T follicular helper cell (primary cell): ENCODE measurements at regions not wholly inside any gene's neighbourhood (a gene's known extent, or its start where the extent isn't known, plus 50 kb on each side); places are given as distances from the start of the nearest gene placed in this dataset.
A peak's percentile ranks its signal among the peaks of the same experiment; 100 is the strongest.
"Not testable (repeated sequence)": the region's sequence is repeated elsewhere in the genome, so short reads cannot be mapped to it uniquely, and the experiment has no call there.

ENCODE experiments used
- DNase-seq: peaks from one replicate; pipeline ENCODE4 v3.0.0-alpha.2; 2020; ENCODE audit warnings: low read depth

DNA sequence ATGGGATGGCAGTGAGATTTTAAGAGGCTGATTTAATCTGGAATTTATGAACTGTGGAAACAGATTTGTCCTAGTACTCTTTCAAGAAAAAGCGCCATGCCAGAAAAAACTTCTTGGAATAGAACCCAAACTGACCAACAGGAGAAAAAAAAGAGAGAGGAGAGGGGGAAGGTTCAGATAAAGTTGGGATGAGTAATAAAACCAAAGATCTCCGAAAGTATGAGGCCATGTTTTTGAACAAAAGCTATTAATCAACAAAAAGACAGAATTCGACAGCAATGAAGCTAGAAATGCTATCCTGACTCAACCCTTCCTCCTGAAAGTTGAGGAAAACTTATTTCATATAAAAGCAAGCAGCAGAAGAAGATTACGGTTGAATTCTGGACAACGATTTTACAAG lies 135.5 kb downstream of the CEMIP2 start:
- DNase-seq = no peak

DNA sequence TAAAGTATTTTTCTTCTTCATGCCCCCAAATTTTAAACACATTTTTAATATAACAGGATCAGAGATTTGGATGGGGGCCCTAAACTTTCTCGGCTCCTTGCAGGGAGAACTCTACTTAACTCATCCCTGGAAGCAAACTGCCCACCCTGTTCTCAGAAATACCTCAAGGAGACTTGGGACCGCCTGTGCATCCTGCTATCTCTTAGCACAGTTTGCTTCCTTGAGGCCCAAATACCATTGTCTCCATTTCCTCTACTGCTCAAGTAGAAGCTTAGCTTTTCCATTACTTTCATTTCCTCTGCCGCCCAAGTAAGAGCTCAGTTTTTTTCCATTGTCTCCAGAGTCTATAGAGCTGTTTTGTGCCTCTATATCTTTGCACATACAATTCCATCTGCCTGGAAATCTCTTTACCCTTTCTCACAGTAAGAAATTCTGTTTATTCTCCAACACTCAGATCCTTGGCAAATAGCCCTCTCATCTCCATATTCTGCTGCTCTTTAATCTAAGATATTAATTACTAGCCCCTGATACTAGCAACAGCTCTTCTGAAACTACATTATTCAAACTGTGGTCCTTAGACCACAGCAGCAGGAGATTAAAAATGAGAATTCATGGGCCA lies 137.8 kb downstream of the CEMIP2 start:
- DNase-seq = no peak

DNA sequence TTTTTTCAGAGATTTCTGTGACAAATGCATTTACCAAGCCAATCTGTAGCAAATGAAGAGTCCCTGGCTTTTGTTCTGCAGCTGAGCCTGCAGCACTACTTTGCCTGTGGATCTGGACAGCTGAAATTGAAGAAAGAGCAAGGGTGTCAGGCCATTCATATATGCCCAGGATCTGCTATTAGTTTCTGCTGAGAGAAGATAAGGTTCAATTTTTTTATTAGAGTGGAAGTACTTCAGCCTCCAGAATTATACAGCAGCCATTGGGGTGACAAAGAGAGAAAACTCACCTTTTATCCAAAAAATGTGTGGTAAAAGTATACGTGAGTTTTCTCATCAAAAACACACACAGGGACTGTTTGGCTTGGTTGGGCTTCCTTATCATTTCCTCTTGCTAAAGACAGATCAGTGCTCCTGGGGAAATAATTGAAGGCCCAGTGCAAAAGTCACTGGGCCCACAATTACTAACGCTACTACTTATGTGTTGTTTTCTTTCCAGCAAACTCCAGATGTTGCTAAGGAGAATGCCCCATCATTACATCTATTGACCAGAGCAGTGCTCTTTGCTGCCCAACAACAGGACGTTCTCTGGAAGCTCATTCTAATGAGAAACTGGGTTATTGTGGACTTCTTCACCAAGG lies 138.6 kb downstream of the CEMIP2 start:
- no peak for DNase-seq

DNA sequence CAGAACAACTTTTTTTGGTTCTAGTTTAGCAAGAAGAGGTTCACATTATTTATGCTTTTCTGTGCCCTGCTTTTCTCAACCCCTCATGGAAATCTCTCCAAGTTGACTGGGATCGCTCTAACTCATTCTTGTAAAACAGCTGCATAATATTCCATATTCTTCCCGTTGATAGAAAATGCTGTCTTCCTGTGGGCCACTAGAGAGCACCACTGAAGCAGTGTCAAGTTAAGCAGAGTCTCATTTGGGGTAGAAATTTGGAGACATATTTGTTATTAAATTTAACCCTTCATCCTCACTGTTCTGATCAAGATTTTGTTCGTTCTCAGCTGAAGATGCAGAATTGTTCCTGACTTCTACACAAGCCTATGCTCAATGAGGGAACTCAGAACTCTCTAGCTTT lies 140.1 kb downstream of the CEMIP2 start:
- DNase-seq = no peak

GRCh38 chr9:71627537-71627936 lies 140.8 kb downstream of the CEMIP2 start:
- DNase-seq = no peak

DNA sequence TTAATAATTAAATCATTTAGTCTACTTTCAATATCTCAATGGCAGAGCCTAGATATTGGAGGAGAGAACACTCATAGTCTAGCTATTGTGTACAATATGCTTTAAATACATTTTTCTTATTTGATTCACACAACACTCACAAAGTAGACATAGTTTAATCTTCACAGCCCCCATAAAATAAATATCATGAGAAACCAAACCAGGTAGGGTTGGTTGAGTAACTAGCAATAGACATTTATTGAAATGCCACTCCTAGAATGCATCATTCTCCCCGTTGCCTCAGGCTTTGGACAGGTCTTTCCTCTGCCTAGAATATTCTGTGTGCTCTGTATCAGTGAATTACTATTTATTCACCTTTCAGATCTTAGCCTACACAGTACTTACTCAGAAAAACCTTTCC lies 141.9 kb downstream of the CEMIP2 start:
- DNase-seq = no peak

DNA sequence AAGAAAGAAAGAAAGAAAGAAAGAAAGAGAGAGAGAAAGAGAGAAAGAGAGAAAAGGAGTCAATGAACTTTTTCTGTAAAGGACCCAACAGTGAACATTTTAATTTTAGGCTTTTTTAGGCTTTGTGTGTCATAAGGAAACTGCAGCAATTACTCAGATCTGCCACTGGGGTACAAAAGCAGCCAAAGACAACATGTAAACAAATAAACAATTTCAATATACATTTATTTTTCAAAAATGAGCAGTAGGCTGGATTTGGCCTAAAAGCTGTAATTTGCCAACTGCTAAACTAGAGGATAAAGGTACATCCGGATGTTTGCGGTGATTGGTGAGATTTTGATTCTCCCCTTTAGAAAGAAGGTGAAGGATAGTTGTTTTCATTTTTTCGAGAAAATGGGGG lies 143.6 kb downstream of the CEMIP2 start:
- DNase-seq = no peak

- DNase-seq = no peak
Observed at GRCh38 chr9:71620746-71621145, 147.6 kb downstream of the CEMIP2 start.

DNA sequence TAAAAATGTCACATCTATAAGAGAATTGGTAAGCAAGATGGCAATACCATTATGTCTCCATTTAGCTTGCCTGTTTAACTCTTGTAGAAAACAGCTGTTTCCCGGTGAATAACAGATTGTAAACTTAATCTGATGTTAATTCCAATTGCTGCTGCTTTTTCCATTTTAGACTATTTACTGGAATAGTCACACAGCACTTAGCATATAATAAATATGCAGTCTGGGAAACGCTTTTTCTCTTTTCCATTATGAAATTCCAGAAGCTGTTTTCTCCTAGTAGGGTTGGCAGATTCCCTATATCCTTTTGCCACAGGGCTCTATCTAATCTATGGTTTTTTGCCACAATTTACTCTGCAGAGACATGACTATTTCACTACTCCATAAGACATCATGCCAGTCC lies 148.0 kb downstream of the CEMIP2 start:
- DNase-seq = no peak

- no peak for DNase-seq
Observed at GRCh38 chr9:71619926-71620325, 148.4 kb downstream of the CEMIP2 start.

- DNase-seq = no peak
Observed at GRCh38 chr9:71614409-71615010, 153.8 kb downstream of the CEMIP2 start.

GRCh38 chr9:71612889-71613288 lies 155.4 kb downstream of the CEMIP2 start:
- no peak for DNase-seq

- no peak for DNase-seq
Observed at GRCh38 chr9:71609448-71609830, 158.9 kb downstream of the CEMIP2 start.

- DNase-seq = no peak
Observed at GRCh38 chr9:71608825-71609447, 159.4 kb downstream of the CEMIP2 start.

GRCh38 chr9:71608021-71608420 lies 160.3 kb downstream of the CEMIP2 start:
- no peak for DNase-seq

DNA sequence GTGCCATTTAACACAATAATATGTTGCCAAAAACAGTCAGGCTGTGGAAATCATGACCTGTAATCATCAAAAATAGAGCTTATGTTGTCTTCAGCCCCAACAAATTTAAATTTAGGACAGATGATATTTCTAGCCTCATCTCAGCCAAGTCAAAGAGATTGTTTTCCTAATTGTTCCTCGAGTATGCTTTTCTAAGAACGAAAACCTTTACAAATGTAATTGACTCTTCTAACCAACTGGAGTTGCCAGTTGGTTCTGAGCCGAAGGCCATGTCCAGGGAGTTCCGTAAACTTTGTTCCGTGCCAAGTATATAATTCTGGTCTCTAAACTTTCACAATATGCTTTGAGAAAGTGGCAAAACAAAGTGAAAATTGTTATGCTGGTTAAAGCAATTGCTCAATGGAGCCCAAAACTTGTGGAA lies 160.8 kb downstream of the CEMIP2 start:
- no peak for DNase-seq

DNA sequence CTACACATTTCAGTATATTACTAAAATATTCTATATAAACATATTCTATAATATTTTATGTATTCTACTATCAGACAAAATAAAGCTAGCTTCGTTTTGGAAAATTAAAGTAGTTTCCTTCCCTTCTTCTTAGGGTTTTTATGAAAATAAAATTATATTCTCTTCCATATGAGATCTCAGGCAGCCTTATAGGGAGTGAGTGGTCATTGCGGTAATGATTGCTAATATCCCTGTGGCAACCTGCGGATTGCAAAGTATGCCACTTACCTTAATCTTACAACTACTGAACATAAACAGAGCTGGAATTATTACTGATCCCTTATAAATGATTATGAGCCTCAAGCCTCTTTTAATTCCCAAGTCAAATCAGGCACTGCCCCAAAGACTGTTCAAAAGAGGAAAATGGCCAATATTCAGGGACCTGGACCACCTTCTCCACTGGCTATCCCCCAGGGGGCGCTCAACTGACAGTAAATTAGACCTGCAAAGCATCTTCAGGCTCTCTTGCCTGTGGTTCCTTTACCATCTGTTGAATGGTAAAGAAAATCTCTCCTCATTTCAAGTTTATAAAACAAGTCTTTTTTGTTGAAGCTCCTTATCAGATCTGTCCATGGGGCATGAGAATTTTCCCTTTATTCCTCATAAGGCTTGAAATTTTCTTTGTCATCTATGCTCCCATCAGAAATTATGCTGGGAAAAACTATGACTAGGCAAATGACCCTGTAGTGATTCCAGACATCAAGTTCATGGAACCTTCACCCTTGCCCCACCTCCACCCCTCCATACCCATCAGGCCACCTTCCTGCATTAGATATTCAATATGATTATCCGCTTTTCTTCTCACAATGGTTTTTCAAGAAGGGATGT lies 163.9 kb downstream of the CEMIP2 start:
- DNase-seq = peak; percentile 69

- no peak for DNase-seq
Observed at GRCh38 chr9:71602652-71603051, 165.7 kb downstream of the CEMIP2 start.

DNA sequence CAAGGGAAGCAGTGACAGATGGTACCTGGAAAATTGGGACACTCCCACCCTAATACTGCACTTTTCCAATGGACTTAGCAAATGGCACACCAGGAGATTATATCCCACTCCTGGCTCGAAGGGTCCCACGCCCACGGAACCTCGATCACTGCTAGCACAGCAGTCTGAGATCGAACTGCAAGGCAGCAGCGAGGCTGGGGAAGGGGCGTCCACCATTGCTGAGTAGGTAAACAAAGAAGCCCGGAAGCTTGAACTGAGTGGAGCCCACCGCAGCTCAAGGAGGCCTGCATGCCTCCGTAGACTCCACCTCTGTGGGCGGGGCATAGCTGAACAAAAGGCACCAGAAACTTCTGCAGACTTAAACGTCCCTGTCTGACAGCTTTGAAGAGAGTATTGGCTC lies 172.6 kb downstream of the CEMIP2 start:
- not testable (repeated sequence) for DNase-seq

- DNase-seq = no peak
Observed at GRCh38 chr9:71594541-71594940, 173.8 kb downstream of the CEMIP2 start.

- no peak for DNase-seq
Observed at GRCh38 chr9:71592400-71592799, 175.9 kb downstream of the CEMIP2 start.

- no peak for DNase-seq
Observed at GRCh38 chr9:71590362-71590761, 178.0 kb downstream of the CEMIP2 start.
